Hematopoietic multipotent progenitor cell treated with erythropoietin and hydrocortisone succinate and interleukin-3 and kit ligand, for 4 days (in vitro differentiated cells): ENCODE measurements at regions not wholly inside any gene's neighbourhood (a gene's known extent, or its start where the extent isn't known, plus 50 kb on each side); places are given as distances from the start of the nearest gene placed in this dataset.

Experiments used
- DNase-seq: peaks from one replicate; pipeline ENCODE4 v3.0.0-alpha.2; 2015

- DNase-seq, result no peak
Measured at GRCh38 chr11:29336727-29337575, 679.9 kb downstream of the KCNA4 start.

DNA sequence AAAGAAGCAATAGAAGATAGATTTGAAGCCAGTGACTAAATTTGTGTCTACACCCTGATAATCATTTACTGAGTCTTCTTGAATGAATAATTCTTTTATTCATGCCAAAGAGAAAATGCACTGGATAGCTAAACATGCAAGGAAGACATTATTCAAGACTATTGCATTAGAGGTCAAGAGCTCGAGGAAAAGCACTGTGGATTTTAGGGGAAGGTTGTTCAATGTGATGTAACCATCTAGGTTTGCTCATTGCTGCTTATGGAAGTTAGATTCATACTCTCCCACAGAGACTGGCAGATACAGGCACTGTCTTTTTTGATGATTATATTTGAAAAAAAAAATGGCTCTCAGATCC lies 682.1 kb downstream of the KCNA4 start:
- DNase-seq, result no peak

DNA sequence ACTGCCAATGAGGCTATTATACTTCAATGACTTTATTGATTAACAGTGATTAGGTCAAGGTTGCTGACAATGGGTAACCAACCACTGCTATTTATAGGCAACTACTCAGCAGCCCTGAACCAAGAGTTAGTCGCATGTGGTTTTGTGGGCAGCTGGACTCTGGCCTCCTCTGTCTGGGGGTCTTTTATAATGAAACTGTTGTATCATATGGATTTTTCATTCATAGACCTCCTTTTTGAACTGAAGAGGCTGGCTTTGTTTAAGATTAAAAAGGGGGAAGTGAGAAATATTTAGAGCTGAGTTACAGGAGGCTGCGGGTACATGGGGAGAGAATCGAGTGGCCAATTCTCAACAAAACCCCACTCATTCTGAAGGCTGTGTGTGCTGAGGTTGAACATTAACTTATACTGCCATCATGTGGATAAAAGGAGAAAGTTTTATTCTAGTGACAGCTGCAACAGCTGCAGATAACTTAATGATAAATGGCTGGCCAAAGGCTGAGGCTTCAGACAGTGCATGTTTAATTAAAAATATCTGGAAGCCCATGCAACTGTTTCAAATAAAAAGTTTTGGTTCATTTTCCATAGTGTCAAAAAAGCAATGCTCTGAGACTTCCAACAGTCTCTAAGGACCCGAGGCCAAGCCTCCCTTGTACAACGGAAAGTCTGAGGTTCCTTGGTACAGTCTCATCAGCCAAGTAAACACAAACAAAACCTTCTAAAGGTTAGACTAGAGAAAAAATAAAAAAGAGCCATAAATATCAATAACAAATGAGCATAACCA lies 682.6 kb downstream of the KCNA4 start:
- peak; percentile 54 for DNase-seq

DNA sequence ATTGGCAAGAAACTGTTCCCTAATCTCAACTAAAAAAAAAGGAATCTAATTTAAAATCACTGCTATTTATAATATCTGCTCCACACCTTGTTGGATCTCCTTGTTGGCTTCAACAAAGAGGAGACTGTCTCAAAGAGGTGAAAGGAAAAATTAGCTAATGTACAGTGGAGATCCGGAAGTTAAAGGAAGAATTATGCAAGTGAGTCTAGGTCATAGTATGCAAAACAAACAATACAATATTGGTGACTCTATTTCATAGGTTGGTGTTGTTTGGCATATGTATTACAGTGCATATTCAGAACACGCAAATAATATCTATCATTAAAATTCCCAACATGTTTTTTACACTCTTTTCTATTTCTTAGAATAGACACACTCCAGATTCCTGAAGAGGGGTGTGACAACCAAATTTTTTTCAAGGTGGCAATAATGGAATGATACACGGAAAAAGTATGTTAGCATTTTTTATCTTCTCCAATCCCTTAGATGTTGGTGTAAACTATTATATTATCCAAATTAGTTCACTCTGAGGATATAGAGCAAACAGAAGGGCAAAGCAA lies 685.3 kb downstream of the KCNA4 start:
- no peak for DNase-seq

DNA sequence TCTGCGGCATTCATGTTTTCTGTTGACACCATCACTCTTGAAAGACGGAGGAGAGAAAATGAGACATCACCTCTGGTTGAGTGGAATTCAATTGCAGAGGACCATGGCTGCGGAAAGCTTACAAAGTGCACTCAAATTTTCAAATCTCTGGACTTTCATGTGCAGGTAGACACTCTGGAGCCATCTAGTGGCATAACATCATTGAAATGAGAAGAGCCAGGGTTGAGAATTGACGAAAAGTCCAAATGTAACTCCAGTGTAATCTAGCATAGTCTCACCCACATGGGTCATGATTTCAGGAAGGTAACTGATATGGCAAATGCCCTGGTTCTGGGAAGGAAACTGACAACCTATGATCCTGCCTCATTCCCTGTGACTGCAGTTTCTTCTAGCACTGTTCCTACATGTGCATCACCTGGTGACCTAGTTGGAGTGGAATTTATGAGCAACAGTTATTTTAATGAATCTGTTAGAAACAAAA lies 687.8 kb downstream of the KCNA4 start:
- DNase-seq, result peak; percentile 13

DNA sequence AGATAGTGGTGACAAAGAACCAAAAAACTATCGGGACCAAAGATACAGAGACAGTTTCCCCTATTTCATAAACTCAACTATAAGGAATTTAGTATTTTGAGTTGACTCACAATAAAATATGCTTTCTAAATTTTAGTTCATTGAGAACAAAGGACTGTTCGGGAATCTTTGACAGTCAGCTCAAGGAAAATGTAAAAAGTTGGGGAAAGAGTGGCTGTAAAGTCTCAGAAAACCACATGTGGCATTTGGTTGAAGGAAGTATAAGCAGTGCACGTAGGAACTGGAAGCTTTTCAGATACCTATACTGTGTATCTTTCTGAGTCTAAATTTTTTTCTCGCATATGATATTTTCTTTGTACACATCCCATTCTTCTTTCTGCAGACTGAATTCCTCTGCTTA lies 688.9 kb downstream of the KCNA4 start:
- no peak for DNase-seq

DNA sequence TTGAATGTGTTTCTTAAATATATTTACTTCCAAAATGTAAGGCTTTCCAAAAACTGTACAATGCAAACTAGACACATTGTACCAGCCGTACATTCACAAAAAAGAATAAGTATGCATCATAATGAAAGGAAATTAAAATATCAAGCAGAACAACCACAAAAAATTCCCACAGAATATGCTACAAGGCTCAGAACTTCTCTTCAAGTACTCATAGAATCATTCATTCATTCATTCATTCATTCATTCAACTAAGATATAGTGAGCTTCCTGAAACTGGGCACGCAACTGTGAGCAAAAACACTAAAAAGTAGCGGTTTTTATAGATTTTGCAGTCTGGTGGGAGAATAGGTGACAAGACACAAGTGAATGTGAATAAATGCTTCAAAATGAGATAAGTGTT lies 690.1 kb downstream of the KCNA4 start:
- no peak for DNase-seq

- DNase-seq, result no peak
Measured at GRCh38 chr11:29324328-29324727, 692.5 kb downstream of the KCNA4 start.

DNA sequence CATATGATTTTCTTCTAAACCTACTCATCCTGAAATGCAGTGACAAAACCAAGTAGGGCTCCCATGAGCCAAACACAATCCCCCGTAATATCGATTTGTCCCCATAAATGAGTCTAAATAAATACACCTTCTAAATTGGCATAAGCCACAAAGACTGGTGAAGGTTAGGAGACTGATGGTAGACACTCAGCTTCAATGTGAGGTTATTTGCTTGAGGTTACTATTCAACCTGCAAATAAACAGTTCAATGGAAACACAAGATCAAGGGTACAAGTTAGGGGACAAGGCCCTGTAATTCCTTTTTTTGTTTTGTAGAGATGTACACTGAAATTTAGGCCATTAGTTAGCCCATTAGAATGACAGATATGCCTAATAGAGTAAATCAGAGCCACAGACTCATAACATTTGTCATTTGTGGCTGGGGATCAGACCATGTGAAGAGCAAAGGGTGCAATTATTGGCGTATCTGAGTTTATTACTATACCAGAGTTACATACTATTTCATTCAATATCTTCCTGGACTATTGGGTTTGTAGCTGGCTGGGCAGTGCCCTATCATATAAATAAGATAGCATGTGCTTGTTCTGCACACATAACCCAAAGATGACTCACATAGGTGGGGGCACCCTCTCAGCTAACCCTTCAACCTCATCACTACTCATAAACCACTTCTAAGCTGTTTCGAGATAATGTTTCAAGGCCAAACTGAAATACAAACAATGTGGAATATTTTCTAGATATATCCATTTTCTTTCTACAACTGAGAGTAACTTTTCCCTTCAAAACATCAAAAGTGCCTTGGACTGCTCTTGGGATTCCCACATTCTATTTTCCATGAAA lies 695.3 kb downstream of the KCNA4 start:
- no peak for DNase-seq

DNA sequence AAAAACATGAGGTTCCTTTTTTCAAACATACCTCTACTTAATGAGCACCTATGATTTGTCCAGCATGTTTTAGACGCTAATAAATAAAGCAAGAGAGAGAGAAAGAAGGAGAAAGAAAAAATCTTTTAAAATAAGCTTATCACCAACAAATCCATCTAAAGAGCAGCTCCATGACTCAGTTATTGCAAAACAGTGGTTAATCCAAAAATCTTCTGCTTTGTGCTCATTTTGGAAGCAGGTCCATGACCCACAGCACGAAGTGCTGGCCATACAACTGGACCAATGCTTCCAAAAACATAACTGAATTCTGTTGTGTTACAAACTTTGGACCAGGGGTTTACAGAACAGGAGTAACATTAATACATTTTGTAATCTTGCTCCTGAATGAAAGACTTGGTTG lies 696.6 kb downstream of the KCNA4 start:
- DNase-seq, result no peak

DNA sequence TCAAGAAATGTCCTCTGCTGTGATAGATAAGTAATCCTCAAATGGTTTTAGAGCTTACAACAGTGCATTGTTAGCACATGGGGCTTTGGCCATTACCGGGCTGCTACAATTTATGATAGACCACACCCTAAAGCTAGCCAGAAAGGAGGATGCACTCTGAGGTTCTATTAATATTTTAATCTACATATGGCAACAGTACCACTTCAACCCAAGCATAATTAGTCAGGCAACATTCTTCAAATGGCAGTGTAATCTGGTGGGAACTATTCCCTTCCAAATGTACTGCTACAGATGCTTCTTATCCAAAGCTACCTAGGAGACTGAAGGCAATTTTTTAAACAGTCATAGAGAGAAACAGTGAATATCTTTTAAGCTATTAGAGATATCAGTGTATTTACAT lies 697.6 kb downstream of the KCNA4 start:
- no peak for DNase-seq

DNA sequence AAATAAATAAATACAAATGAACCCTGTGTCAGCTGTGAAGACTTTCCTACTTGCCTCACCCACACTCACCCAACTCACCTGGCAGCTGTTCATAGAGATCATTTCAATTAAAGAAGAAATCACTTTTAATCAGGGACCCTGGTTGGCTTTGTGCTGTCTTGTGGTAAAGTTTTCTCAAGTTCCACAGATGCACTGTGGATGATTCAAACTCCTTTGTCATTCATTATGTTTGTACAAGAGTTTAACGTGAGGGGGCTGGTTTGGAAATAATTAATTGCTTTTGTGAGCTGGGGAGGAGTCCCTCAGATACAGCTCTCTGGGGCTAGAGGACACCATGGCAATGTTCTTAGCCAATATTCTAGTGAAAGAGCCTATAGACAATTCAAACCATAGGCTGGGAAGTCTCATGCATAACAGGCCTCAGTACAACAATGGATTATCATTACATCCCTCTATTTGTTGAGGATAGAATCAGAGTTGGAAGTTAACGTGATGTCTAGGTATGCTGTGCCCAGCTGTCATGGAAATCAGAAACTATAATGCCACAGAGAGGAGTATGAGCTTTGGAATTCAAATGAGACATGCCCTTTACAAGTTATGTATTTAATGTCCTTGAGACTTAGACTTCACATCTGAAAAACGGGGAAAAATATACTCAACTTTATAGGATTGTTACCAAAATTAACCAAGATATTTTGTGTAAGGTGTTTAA lies 698.5 kb downstream of the KCNA4 start:
- no peak for DNase-seq

DNA sequence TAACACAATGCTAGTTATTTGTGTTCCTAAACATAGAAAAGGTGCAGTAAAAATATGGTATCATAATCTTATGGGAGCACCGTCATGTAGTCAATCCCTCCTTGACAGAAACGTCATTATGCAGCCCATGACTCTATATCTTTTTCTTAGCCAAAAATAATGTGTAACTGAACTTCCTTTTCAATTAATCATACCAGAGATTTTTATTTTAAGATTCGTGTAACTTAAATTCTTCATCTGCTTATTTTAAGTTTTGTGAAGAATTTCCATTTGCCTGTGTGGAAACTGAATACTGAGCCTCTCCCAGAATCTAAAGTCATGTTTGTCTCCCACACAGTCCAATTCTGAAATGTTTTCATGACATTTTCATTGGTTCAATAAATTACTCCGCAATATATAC lies 699.1 kb downstream of the KCNA4 start:
- no peak for DNase-seq

DNA sequence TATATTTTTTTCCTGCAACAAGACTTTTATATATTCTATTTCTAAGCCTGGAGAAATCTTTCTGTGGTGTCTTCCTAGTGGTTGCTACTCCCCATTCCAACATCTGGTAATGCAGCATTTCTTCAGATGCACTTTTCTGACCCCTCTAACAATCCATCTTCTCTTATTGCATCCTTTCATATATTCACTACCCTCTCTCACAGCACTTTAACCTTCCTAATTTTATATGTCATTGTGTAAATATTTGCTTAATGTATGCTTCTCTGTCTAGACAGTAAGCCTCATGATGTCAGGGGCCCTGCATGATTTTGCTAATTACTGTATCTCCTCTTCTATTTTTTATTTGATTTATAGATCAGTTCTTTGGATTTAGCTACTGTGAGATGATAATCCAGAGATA lies 701.6 kb downstream of the KCNA4 start:
- no peak for DNase-seq

DNA sequence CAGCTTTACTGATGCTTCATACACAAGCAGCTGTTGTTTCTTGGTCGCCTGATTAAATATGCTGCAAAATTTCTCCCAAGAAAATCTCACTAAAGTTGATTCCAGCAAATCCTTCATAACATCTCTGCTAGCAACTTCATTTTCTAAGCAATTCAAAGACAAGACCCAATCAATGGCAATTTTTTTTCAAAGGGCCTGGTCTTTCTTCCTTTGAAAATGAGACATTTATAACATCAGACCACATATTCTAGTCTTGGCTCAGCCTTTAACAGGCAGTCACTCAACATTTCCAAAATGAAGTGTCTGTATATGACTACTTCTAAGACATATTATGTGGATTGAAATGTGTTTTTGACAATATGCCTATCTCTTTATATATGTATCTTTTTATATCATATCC lies 702.6 kb downstream of the KCNA4 start:
- DNase-seq, result no peak

GRCh38 chr11:29312812-29313211 lies 704.0 kb downstream of the KCNA4 start:
- no peak for DNase-seq

- DNase-seq, result no peak
Measured at GRCh38 chr11:29310725-29311342, 706.0 kb downstream of the KCNA4 start.

DNA sequence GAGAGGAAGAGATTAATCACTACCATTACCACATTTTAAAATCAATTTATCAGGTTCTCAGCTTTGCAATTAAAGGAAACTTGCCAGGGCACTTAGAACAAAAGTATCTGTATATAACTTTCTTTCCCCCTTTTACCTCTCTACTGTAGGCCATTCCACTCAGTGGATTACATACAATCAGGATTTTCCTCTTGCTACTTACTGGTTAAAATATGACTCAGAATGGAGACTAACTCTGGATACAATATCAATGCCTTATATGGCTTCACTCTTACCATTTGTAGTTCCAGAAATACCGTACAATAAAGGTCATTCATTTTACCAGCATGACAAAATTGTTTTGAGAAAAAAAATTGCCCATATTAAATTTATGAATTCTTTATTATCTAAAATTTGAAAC lies 706.8 kb downstream of the KCNA4 start:
- DNase-seq, result no peak

DNA sequence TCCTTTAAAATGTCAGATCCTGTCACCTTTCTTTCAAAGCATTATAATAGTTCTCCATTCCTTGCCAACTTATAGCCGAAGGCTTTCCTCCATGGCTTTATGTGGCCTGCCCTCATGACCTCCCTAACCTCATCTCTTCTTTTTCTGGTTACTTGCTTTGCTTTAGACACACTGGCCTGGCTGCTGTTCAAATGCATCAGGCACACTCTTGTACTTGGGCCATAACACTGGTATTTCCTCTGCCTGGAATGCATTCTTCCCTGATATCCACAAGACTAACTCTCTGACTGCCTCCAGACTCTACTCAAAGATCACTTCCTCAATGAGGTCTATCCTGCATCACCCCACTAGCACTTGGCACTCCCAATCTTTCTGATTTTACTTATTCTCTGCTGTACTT lies 710.3 kb downstream of the KCNA4 start:
- no peak for DNase-seq

- DNase-seq, result no peak
Measured at GRCh38 chr11:29305456-29306232, 711.2 kb downstream of the KCNA4 start.

DNA sequence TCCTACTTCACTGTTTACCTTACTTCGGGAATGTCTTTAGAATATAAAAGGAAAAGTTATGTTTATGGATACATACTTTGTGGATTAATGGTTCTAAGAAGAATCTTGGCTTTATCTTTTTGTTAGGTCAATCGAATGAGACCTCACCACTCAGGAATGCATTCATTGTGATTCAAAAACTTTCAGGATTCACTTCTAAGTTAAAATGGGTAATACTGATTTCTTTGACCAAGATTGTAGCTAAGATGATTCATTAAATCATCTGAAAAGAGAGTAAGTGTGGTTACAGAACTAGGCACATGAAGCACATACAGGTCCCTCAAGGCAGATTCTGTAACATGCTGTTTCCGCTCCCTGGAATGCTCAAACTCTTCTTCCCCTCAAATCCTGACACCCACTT lies 716.4 kb downstream of the KCNA4 start:
- no peak for DNase-seq
